K562 (cell line): ENCODE measurements at regions not wholly inside any gene's neighbourhood (a gene's known extent, or its start where the extent isn't known, plus 50 kb on each side); places are given as distances from the start of the nearest gene placed in this dataset.

ENCODE experiments used
- ELF2 ChIP-seq: fragments of 250-450 bp; sonication (Bioruptor Pico); IDR thresholded peaks from 2 replicates; pipeline ENCODE4 v1.5.0; 2021; ENCODE audit warnings: mild to moderate bottlenecking
- HDAC1 ChIP-seq, 2 experiments: fragments of 450-650 bp; IDR thresholded peaks; 2 replicates each; pipeline ENCODE4 v1.6.1; 2016 to 2017; ENCODE audit warnings: inconsistent platforms in 1 of 2, mild to moderate bottlenecking in 1 of 2, moderate library complexity in 1 of 2
- MAZ ChIP-seq, 2 experiments: fragments of 450-650 bp in 1 of 2; sonication (generic) in 1 of 2; formaldehyde crosslinking; IDR thresholded peaks in 1 of 2; conservative IDR thresholded peaks in 1 of 2; 2 replicates each; pipeline versions ENCODE4 v1.4.0 to v1.5.0; 2020; ENCODE audit warnings: mild to moderate bottlenecking in 1 of 2, missing genetic modification reagents in 1 of 2
- MEIS2 ChIP-seq: fragments of 450-650 bp; IDR thresholded peaks from 2 replicates; pipeline ENCODE4 v1.6.1; 2014; ENCODE audit warnings: mild to moderate bottlenecking; ENCODE audit not compliant: partially characterized antibody
- MXI1 ChIP-seq: IDR thresholded peaks from 2 replicates; pipeline ENCODE4 v1.6.1; 2011; ENCODE audit warnings: low read depth, mild to moderate bottlenecking, improper control_type of control experiment, low read length
- PBX2 ChIP-seq, 2 experiments: IDR thresholded peaks in 1 of 2; conservative IDR thresholded peaks in 1 of 2; 2 replicates each; pipeline ENCODE4 v1.6.1; 2016; ENCODE audit warnings: low read depth in 2 of 2, mild to moderate bottlenecking in 1 of 2, missing compliant biosample characterization in 1 of 2, missing genetic modification characterization in 1 of 2, moderate library complexity in 1 of 2
- RBM14 ChIP-seq: fragments of 200-400 bp; formaldehyde crosslinking; IDR thresholded peaks from 2 replicates; pipeline ENCODE4 v1.6.1; 2018; ENCODE audit warnings: low read depth, mild to moderate bottlenecking, low read length, moderate library complexity, borderline replicate concordance; ENCODE audit not compliant: insufficient read depth
- TFAP4 ChIP-seq: sonication (generic); formaldehyde crosslinking; IDR thresholded peaks from 2 replicates; pipeline ENCODE4 v1.8.0; 2022; ENCODE audit warnings: missing genetic modification reagents, mild to moderate bottlenecking, moderate library complexity, borderline replicate concordance
- ZNF143 ChIP-seq: sonication (generic); formaldehyde crosslinking; IDR thresholded peaks from 2 replicates; pipeline ENCODE4 v1.9.0; 2022; ENCODE audit warnings: mild to moderate bottlenecking, missing genetic modification reagents
- ZNF77 ChIP-seq: fragments of 250-450 bp; sonication (Bioruptor Pico); IDR thresholded peaks from 2 replicates; pipeline ENCODE4 v1.5.0; 2020

DNA sequence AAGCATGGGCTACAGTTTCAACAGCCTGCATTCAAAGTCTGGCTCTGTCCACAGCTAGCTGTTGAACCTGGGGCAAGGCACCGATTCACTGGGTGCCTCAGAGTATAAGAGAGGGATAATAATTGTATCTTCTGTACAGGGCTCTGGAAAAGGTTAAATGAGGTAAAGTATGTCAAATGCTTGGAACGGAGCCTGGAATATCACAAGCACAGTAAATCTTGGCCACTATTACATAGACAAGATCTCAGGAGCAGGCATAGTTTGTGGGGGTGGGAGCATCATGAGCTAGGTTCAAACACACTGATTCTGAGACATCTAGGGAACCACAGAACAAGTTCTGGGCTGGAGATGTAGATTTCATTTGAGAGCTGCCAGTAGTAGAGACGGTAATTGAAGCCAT is 203.7 kb upstream of the NUDT4 start (continued):
- TF ChIP-seq PBX2 (CRISPR knock-in tag; IDR thresholded peaks at IDR 0.05; ENCODE audit: low read depth) (no peak), PBX2 (tag; conservative IDR thresholded peaks at IDR 0.05; ENCODE audit: low read depth) (peak; percentile 72), MAZ (CRISPR knock-in tag; conservative IDR thresholded peaks at IDR 0.05 in 1 of 2, IDR thresholded peaks at IDR 0.05 in 1 of 2) (no peak), HDAC1 (IDR thresholded peaks at IDR 0.05) (0 out of 4 replicates have a peak, but pooled peaks of 1 of the 2 experiments have one; percentile 25), MXI1 (no peak), RBM14 (no peak), ELF2 (CRISPR knock-in tag) (no peak), MEIS2 (peak; percentile 62), ZNF143 (CRISPR knock-in tag) (no peak), TFAP4 (CRISPR knock-in tag) (no peak), ZNF77 (CRISPR knock-in tag) (no peak)
